ENCODE measurements at regions not wholly inside any gene's neighbourhood (a gene's known extent, or its start where the extent isn't known, plus 50 kb on each side); places are given as distances from the start of the nearest gene placed in this dataset.

- Histone ChIP-seq H3K27ac (replicated peaks; ENCODE audit: low read length) (no peak overlapping the region), H2AK5ac (ENCODE audit: low read depth, low read length) (peak overlapping the region; percentile 20), H4K91ac (ENCODE audit: low read depth, low read length, poor library complexity) (no peak overlapping the region), H3K4me3 (ENCODE audit: low read length in 2 of 2) (no peak overlapping the region), H3K18ac (ENCODE audit: low read length) (no peak overlapping the region), H3K4me1 (ENCODE audit: control insufficient read depth in 2 of 2, insufficient read depth in 1 of 2, low read depth in 1 of 2, low read length in 2 of 2) (peaks cover 0 to 24% of the 10 kb centered on the region in 2 donors), H3K14ac (ENCODE audit: low read length) (no peak overlapping the region), H3K4me2 (ENCODE audit: insufficient read depth, low read length, poor library complexity, severe bottlenecking) (no peak overlapping the region), H4K8ac (ENCODE audit: low read depth, low read length) (no peak overlapping the region), H3K27me3 (ENCODE audit: control insufficient read depth in 3 of 3, insufficient read depth in 3 of 3, low read depth in 1 of 3, low read length in 3 of 3) (peaks cover 0 to 32% (median 0%) of the 10 kb centered on the region in 3 experiments), H3K9ac (ENCODE audit: low read depth, low read length, poor library complexity) (no peak overlapping the region), H3K9me3 (replicated peaks in 1 of 2; ENCODE audit: control insufficient read depth in 2 of 2, insufficient read depth in 1 of 2, low read depth in 1 of 2, low read length in 2 of 2) (peaks cover 0 to 5% of the 10 kb centered on the region in 2 donors), H3K23ac (ENCODE audit: low read depth, low read length, poor library complexity) (no peak overlapping the region), H2BK120ac (ENCODE audit: low read depth, low read length) (peak overlapping the region; percentile 78), H2BK12ac (ENCODE audit: low read length) (no peak overlapping the region), H3K79me1 (ENCODE audit: low read depth, low read length) (no peaks in the 10 kb centered on the region), H2BK5ac (ENCODE audit: low read length) (no peak overlapping the region), H2AFZ (ENCODE audit: low read length) (no peak overlapping the region), H2BK15ac (ENCODE audit: low read length) (peak overlapping the region; percentile 90), H3K4ac (ENCODE audit: low read length) (no peak overlapping the region), H3K36me3 (replicated peaks in 1 of 2; ENCODE audit: control insufficient read depth in 2 of 2, insufficient read depth in 2 of 2, low read length in 2 of 2) (peaks cover 0 to 4% of the 10 kb centered on the region in 2 donors)
- no CpG with 5 or more reads among the region's 10 CpGs for WGBS, 2 donors (ENCODE audit: extremely low coverage in 2 of 2, insufficient read length in 2 of 2, insufficient replicate concordance in 1 of 2)
- no peak for DNase-seq (ENCODE audit: low spot score)
Observed at GRCh38 chr6:170207586-170208181, 83.2 kb downstream of the DLL1 start.

GRCh38 chr6:170206851-170207431 lies 83.9 kb downstream of the DLL1 start:
- H3K9me3 ChIP-seq (replicated peaks in 1 of 2; ENCODE audit: control insufficient read depth in 2 of 2, insufficient read depth in 1 of 2, low read depth in 1 of 2, low read length in 2 of 2) = peaks cover 0 to 5% of the 10 kb centered on the region in 2 donors
- H4K91ac ChIP-seq (ENCODE audit: low read depth, low read length, poor library complexity) = peak overlapping the region; percentile 87

GRCh38 chr6:170206317-170206621 lies 84.6 kb downstream of the DLL1 start:
- H4K8ac ChIP-seq (ENCODE audit: low read depth, low read length) = peak overlapping the region; percentile 33
- H3K9ac ChIP-seq (ENCODE audit: low read depth, low read length, poor library complexity) = no peak overlapping the region
- H2BK12ac ChIP-seq (ENCODE audit: low read length) = peak overlapping the region; percentile 92
- H2BK15ac ChIP-seq (ENCODE audit: low read length) = peak overlapping the region; percentile 13
- H3K79me1 ChIP-seq (ENCODE audit: low read depth, low read length) = no peaks in the 10 kb centered on the region
- peaks cover 0 to 5% of the 10 kb centered on the region in 2 donors for H3K9me3 ChIP-seq (replicated peaks in 1 of 2; ENCODE audit: control insufficient read depth in 2 of 2, insufficient read depth in 1 of 2, low read depth in 1 of 2, low read length in 2 of 2)
- no peak for DNase-seq (ENCODE audit: low spot score)
- no peak overlapping the region for H2AFZ ChIP-seq (ENCODE audit: low read length)
- peaks cover 0 to 4% of the 10 kb centered on the region in 2 donors for H3K36me3 ChIP-seq (replicated peaks in 1 of 2; ENCODE audit: control insufficient read depth in 2 of 2, insufficient read depth in 2 of 2, low read length in 2 of 2)
- WGBS, 2 donors (ENCODE audit: extremely low coverage in 2 of 2, insufficient read length in 2 of 2, insufficient replicate concordance in 1 of 2) = no CpG with 5 or more reads among the region's 4 CpGs
- peak overlapping the region; percentile 16 for H3K23ac ChIP-seq (ENCODE audit: low read depth, low read length, poor library complexity)
- peak overlapping the region; percentile 36 for H2AK5ac ChIP-seq (ENCODE audit: low read depth, low read length)
- peak overlapping the region; percentile 91 for H3K14ac ChIP-seq (ENCODE audit: low read length)
- no peak overlapping the region for H2BK120ac ChIP-seq (ENCODE audit: low read depth, low read length)
- H3K4me3 ChIP-seq (ENCODE audit: low read length in 2 of 2) = peak overlapping the region in 1 of 2 donors; percentile 7
- H3K4me1 ChIP-seq (ENCODE audit: control insufficient read depth in 2 of 2, insufficient read depth in 1 of 2, low read depth in 1 of 2, low read length in 2 of 2) = peaks cover 0 to 21% of the 10 kb centered on the region in 2 donors
- no peak overlapping the region for H3K18ac ChIP-seq (ENCODE audit: low read length)
- H3K4me2 ChIP-seq (ENCODE audit: insufficient read depth, low read length, poor library complexity, severe bottlenecking) = no peak overlapping the region
- peaks cover 0 to 25% (median 0%) of the 10 kb centered on the region in 3 experiments for H3K27me3 ChIP-seq (ENCODE audit: control insufficient read depth in 3 of 3, insufficient read depth in 3 of 3, low read depth in 1 of 3, low read length in 3 of 3)
- H3K27ac ChIP-seq (replicated peaks; ENCODE audit: low read length) = no peak overlapping the region
- no peak overlapping the region for H2BK5ac ChIP-seq (ENCODE audit: low read length)
- H3K4ac ChIP-seq (ENCODE audit: low read length) = no peak overlapping the region
- H4K91ac ChIP-seq (ENCODE audit: low read depth, low read length, poor library complexity) = peak overlapping the region; percentile 87

More at GRCh38 chr6:170206851-170207431, 83.9 kb downstream of the DLL1 start:
- Histone ChIP-seq H3K79me1 (ENCODE audit: low read depth, low read length) (no peaks in the 10 kb centered on the region), H4K8ac (ENCODE audit: low read depth, low read length) (no peak overlapping the region), H3K4me3 (ENCODE audit: low read length in 2 of 2) (peak overlapping the region in 1 of 2 donors; percentile 12), H3K27me3 (ENCODE audit: control insufficient read depth in 3 of 3, insufficient read depth in 3 of 3, low read depth in 1 of 3, low read length in 3 of 3) (peaks cover 0 to 28% (median 0%) of the 10 kb centered on the region in 3 experiments), H3K36me3 (replicated peaks in 1 of 2; ENCODE audit: control insufficient read depth in 2 of 2, insufficient read depth in 2 of 2, low read length in 2 of 2) (peaks cover 0 to 4% of the 10 kb centered on the region in 2 donors), H3K23ac (ENCODE audit: low read depth, low read length, poor library complexity) (peak overlapping the region; percentile 59), H3K18ac (ENCODE audit: low read length) (peak overlapping the region; percentile 93), H3K4me1 (ENCODE audit: control insufficient read depth in 2 of 2, insufficient read depth in 1 of 2, low read depth in 1 of 2, low read length in 2 of 2) (peaks cover 0 to 22% of the 10 kb centered on the region in 2 donors), H3K4me2 (ENCODE audit: insufficient read depth, low read length, poor library complexity, severe bottlenecking) (no peak overlapping the region), H2AK5ac (ENCODE audit: low read depth, low read length) (peak overlapping the region; percentile 90), H2BK5ac (ENCODE audit: low read length) (peak overlapping the region; percentile 55), H3K9ac (ENCODE audit: low read depth, low read length, poor library complexity) (peak overlapping the region; percentile 75), H2BK120ac (ENCODE audit: low read depth, low read length) (peak overlapping the region; percentile 78), H2BK15ac (ENCODE audit: low read length) (peak overlapping the region; percentile 79), H3K4ac (ENCODE audit: low read length) (peak overlapping the region; percentile 91), H3K14ac (ENCODE audit: low read length) (peak overlapping the region; percentile 91), H3K27ac (replicated peaks; ENCODE audit: low read length) (no peak overlapping the region), H2AFZ (ENCODE audit: low read length) (no peak overlapping the region), H2BK12ac (ENCODE audit: low read length) (peak overlapping the region; percentile 92)
- no peak for DNase-seq (ENCODE audit: low spot score)
- no CpG with 5 or more reads among the region's 10 CpGs for WGBS, 2 donors (ENCODE audit: extremely low coverage in 2 of 2, insufficient read length in 2 of 2, insufficient replicate concordance in 1 of 2)

GRCh38 chr6:170205534-170206316 lies 85.2 kb downstream of the DLL1 start:
- Histone ChIP-seq H3K4me3 (ENCODE audit: low read length in 2 of 2) (peak overlapping the region in 1 of 2 donors; percentile 31), H2BK120ac (ENCODE audit: low read depth, low read length) (no peak overlapping the region), H3K27me3 (ENCODE audit: control insufficient read depth in 3 of 3, insufficient read depth in 3 of 3, low read depth in 1 of 3, low read length in 3 of 3) (peaks cover 0 to 24% (median 0%) of the 10 kb centered on the region in 3 experiments), H2BK5ac (ENCODE audit: low read length) (no peak overlapping the region), H3K4me1 (ENCODE audit: control insufficient read depth in 2 of 2, insufficient read depth in 1 of 2, low read depth in 1 of 2, low read length in 2 of 2) (peaks cover 0 to 21% of the 10 kb centered on the region in 2 donors), H2AK5ac (ENCODE audit: low read depth, low read length) (peak overlapping the region; percentile 36), H3K79me1 (ENCODE audit: low read depth, low read length) (no peaks in the 10 kb centered on the region), H2BK15ac (ENCODE audit: low read length) (peak overlapping the region; percentile 13), H4K8ac (ENCODE audit: low read depth, low read length) (peak overlapping the region; percentile 33), H4K91ac (ENCODE audit: low read depth, low read length, poor library complexity) (peak overlapping the region; percentile 47), H3K14ac (ENCODE audit: low read length) (no peak overlapping the region), H3K36me3 (replicated peaks in 1 of 2; ENCODE audit: control insufficient read depth in 2 of 2, insufficient read depth in 2 of 2, low read length in 2 of 2) (peaks cover 0 to 4% of the 10 kb centered on the region in 2 donors), H3K4ac (ENCODE audit: low read length) (no peak overlapping the region), H2BK12ac (ENCODE audit: low read length) (peak overlapping the region; percentile 86), H2AFZ (ENCODE audit: low read length) (no peak overlapping the region), H3K23ac (ENCODE audit: low read depth, low read length, poor library complexity) (peak overlapping the region; percentile 16), H3K18ac (ENCODE audit: low read length) (no peak overlapping the region), H3K9ac (ENCODE audit: low read depth, low read length, poor library complexity) (peak overlapping the region; percentile 32), H3K9me3 (replicated peaks in 1 of 2; ENCODE audit: control insufficient read depth in 2 of 2, insufficient read depth in 1 of 2, low read depth in 1 of 2, low read length in 2 of 2) (peaks cover 0 to 5% of the 10 kb centered on the region in 2 donors), H3K4me2 (ENCODE audit: insufficient read depth, low read length, poor library complexity, severe bottlenecking) (no peak overlapping the region), H3K27ac (replicated peaks; ENCODE audit: low read length) (no peak overlapping the region)
- WGBS, 2 donors (ENCODE audit: extremely low coverage in 2 of 2, insufficient read length in 2 of 2, insufficient replicate concordance in 1 of 2) = no CpG with 5 or more reads among the region's 14 CpGs
- DNase-seq (ENCODE audit: low spot score) = no peak
